ENCODE measurements at regions not wholly inside any gene's neighbourhood (a gene's known extent, or its start where the extent isn't known, plus 50 kb on each side); places are given as distances from the start of the nearest gene placed in this dataset.
"Not testable (repeated sequence)": the region's sequence is repeated elsewhere in the genome, so short reads cannot be mapped to it uniquely, and the experiment has no call there.

GRCh38 chr12:116327992-116328391, 50.5 kb upstream of the MED13L start:
- DNase-seq (ENCODE audit: low read depth in 3 of 3, low spot score in 2 of 3), result not testable (repeated sequence)

- DNase-seq (ENCODE audit: low read depth in 3 of 3, low spot score in 2 of 3), result no peak
Measured at GRCh38 chr12:116331876-116332275, 54.4 kb upstream of the MED13L start.

- DNase-seq (ENCODE audit: low read depth in 3 of 3, low spot score in 2 of 3), result no peak
Measured at GRCh38 chr12:116332705-116333380, 55.4 kb upstream of the MED13L start.

DNA sequence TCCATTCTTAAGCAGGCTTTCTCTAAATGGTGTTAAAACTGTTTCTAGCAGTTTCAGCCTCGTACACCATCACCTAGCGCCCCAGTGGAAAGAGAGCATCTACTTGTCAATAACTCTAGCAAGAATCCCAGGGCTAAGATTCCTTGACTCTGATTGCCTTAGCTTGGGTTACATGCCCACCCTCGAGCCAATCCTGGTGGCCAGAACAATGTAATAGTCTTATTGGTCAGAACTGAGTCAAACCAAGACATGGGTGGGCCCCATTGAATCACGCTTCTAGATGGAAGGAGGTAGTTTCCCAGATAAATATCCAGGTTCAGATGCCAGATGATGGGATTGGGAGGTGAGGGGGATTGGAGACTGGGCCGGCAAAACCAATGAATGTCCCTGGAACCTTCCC, 55.9 kb upstream of the MED13L start:
- no peak for DNase-seq (ENCODE audit: low read depth in 3 of 3, low spot score in 2 of 3)

- no peak for DNase-seq (ENCODE audit: low read depth in 3 of 3, low spot score in 2 of 3)
Measured at GRCh38 chr12:116336542-116337065, 59.1 kb upstream of the MED13L start.

GRCh38 chr12:116337312-116337711, 59.8 kb upstream of the MED13L start:
- no peak for DNase-seq (ENCODE audit: low read depth in 3 of 3, low spot score in 2 of 3)

- DNase-seq (ENCODE audit: low read depth in 3 of 3, low spot score in 2 of 3), result no peak
Measured at GRCh38 chr12:116338064-116338846, 60.8 kb upstream of the MED13L start.

GRCh38 chr12:116339062-116339461, 61.6 kb upstream of the MED13L start:
- DNase-seq (ENCODE audit: low read depth in 3 of 3, low spot score in 2 of 3), result no peak

DNA sequence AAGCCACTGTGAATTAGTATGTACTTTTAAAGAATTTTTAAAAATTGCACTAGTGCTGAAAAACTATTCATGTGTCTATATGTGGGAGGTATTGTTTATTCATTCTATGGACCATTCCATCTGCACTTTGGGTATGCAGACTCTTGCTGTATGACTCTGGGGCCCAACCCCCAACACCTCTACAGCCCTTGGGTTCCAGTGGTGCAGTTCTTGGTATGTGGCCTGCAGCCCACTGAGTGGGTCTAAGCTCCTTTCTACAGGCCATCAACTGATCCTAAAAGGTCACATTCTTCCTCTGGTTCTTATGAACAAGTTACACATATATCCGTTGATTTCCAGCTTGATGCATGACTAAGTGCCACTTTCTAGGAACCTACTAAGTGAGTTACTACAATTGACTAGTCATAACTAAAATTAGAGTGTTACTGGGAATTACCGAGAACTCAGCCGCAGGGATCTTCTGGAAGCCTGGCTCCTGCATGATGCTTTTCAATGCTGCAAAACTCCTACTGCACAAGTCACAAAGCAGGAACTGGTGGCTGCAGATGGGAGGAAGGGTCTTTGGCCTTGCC, 62.4 kb upstream of the MED13L start:
- DNase-seq (ENCODE audit: low read depth in 3 of 3, low spot score in 2 of 3), result no peak

DNA sequence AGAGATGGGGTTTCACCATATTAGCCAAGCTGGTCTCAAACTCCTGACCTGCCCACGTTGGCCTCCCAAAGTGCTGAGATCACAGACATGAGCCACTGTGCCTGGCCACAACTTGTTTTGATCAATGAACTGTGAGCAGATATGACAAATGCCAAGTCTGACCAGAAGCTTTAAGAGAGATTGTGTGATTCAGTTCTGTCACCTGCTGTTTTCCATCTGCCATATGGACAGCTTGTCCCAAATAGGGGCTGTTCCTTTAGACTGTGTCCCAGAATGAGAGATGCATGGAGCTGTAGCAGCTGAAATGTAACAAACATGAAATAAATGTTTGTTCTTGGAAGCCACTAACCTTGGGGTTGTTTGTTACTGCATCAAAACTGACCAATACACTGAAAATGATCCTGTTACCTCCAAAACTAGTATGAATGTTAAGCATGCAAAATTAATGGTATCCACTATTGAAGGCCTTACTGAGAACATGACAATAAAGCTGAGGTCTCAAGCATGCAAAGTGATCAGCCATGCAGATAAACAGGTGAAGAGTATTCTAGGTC, 65.9 kb upstream of the MED13L start:
- DNase-seq (ENCODE audit: low read depth in 3 of 3, low spot score in 2 of 3), result no peak

DNA sequence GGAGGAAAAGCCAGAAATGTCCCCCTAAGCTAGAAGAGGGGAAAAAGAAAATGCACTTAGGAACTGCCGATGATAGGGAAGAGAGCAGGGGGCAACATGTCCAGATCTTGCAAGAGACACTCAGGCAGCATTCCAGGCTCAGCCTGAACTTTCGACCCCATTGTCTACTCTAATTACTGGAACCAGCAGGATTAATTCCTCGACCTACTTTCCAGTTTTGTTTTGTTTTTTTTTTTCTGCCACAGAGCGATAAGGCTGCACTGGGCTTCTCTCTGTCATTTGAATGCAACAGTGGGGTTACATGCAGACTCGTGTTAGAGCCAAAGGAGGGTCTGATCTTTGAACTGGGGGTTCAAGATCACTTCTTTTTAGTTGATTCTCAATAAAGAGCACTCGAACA, 68.7 kb upstream of the MED13L start:
- no peak for DNase-seq (ENCODE audit: low read depth in 3 of 3, low spot score in 2 of 3)

DNA sequence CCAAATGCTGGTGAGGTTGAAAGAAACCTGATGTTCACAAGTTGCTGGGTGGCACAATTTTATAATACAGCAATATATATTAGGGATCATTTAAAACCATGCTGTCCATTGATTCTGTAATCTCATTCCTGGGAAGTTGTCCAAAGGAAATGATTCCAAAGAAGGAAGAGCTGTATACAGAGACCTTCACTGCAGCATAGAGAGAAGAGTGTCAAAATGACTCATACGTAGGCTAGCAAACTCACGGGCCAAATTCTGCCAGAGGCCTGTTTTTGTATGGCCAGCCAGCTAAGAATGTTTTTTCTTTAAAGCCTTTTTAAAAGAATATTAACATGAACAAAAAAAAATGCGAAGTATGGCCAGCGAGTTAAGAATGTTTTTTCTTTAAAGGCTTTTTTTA, 69.2 kb upstream of the MED13L start:
- no peak for DNase-seq (ENCODE audit: low read depth in 3 of 3, low spot score in 2 of 3)

GRCh38 chr12:116347265-116347664, 69.8 kb upstream of the MED13L start:
- DNase-seq (ENCODE audit: low read depth in 3 of 3, low spot score in 2 of 3), result no peak

- DNase-seq (ENCODE audit: low read depth in 3 of 3, low spot score in 2 of 3), result no peak
Measured at GRCh38 chr12:116352315-116352835, 74.9 kb upstream of the MED13L start.

GRCh38 chr12:116353958-116354357, 76.5 kb upstream of the MED13L start:
- no peak for DNase-seq (ENCODE audit: low read depth in 3 of 3, low spot score in 2 of 3)

- DNase-seq (ENCODE audit: low read depth in 3 of 3, low spot score in 2 of 3), result no peak
Measured at GRCh38 chr12:116354534-116354933, 77.0 kb upstream of the MED13L start.

DNA sequence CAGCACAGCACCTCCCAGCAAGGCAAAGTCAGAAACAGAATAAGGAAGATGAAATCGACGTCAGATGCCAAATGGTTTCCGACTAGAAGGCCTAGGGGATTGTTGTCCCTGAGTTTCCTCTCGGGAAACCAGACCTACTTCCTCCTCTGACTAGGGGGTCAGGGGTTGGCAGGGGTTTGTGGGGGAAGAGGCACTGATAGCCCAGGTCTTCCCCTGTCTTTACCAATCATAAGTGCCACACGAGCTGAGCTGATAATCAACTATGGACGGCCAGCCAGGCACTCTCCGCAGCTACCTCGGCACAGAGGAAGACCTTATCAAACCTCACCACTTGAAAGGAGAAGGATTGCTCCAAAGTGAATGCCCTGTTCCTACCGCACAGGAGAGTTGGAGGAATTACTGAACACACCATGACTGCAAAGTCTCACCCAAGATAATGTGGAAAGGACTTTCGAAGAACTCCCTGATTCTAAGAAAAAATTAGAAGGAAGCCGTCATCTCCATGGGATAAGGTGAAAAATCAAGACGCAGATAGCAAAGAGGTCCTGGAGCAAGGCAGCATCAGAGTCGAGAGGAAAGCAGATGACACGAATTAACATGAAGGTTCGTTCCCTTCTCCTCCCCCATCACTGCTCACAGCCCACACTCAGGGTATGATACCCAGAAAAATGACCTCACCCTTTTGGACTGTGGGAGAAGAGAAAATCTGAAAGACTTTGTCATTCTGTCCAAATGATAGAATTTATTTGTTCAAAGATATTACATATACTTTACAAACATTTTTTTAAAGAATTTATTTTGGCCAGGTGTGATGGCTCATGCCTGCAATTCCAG, 77.7 kb upstream of the MED13L start:
- DNase-seq (ENCODE audit: low read depth in 3 of 3, low spot score in 2 of 3), result no peak

DNA sequence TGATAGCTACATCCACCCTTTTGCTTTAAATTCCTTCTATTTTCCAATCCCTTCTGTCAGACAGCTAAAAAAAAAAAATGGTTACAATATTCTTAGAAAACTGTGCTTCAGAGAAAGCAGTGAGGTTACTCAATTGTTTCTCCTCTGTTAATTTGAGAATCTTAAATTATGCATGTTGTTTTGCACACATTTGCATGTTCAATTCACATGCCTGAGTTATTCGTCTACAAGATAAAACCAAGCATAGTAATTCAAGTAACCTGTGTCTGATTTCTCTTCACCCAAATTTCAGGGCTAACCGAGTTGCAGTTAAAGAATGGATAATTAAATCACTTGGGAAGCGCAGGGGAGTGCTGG, 81.0 kb upstream of the MED13L start:
- DNase-seq (ENCODE audit: low read depth in 3 of 3, low spot score in 2 of 3), result no peak

DNA sequence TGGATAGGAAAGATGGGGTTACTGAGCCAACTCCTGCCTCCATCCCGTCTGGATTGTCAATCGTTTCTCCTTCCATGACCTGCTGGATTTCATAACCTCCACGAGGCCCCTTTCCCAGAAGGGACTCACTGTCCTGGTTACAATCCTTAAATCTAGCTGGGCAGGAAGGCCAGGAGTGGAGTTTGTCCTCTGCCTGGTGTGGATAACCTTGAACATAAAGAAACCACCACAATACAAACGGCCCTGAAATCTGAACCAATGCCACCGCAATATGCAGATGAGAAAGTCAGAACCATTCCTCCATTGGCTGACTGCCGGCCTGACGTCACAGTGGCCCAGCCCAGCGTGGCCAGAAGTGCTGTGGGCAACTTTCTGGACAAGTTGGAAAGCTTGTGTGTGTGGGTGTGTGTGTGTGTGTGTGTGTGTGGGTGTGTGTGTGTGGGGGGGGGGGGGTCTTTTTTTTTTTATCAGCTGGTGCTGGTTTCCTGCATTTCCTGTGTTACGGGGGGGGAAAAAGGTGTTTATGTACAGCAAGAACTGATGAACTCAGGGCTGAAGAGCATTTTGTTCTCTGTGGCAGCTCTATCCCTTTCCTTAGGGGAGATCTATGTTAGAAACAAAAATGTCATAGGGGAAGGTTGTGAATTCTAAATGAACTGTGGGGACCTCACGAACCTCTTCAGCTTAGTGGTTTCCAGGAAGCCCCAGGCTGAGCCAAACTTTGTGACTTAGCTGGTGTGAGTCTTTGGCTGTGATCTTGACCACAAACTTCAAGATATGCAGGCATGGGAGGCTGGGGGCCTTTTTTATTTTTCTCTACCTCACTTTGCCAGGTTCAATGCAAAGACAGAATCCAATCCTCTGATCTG, 81.6 kb upstream of the MED13L start:
- peak; percentile 86 to 92 (median 92) for DNase-seq (ENCODE audit: low read depth in 3 of 3, low spot score in 2 of 3)
